Stomach (tissue), 8 donors: ENCODE measurements at regions not wholly inside any gene's neighbourhood (a gene's known extent, or its start where the extent isn't known, plus 50 kb on each side); places are given as distances from the start of the nearest gene placed in this dataset.

Source experiments
- DNase-seq, 2 donors: peaks; one replicate each; pipeline versions ENCODE4 v3.0.0 to v3.0.0-alpha.2; 2013 to 2019
- H3K27ac ChIP-seq, 5 donors: fragments of 200-600 bp in 4 of 5; sonication (generic) in 4 of 5; one replicate each; pipeline ENCODE4 v1.5.1; 2013 to 2019; ENCODE audit warnings: mild to moderate bottlenecking in 1 of 5, moderate library complexity in 1 of 5
- H3K27me3 ChIP-seq, 3 donors: fragments of 200-600 bp; sonication (generic); one replicate each; pipeline ENCODE4 v1.5.1; 2017 to 2019; ENCODE audit warnings: mixed run types in 1 of 3
- H3K36me3 ChIP-seq, 4 donors: fragments of 200-600 bp; sonication (generic); 1 replicate in 3 of 4; 2 replicates in 1 of 4; pipeline ENCODE4 v1.5.1; 2016 to 2019
- H3K4me1 ChIP-seq, 4 donors: fragments of 200-600 bp; sonication (generic); one replicate each; pipeline ENCODE4 v1.5.1; 2016 to 2019
- H3K4me3 ChIP-seq, 4 donors: fragments of 200-600 bp; sonication (generic) in 3 of 4; one replicate each; pipeline ENCODE4 v1.5.1; 2016 to 2019; ENCODE audit warnings: mild to moderate bottlenecking in 1 of 4
- H3K9me3 ChIP-seq, 4 donors: fragments of 200-600 bp; sonication (generic); one replicate each; pipeline ENCODE4 v1.5.1; 2016 to 2019
- CTCF ChIP-seq, 7 experiments: fragments of 450-650 bp in 4 of 7; fragments of 200-600 bp in 3 of 7; sonication (generic) in 3 of 7; IDR thresholded peaks; one replicate each; pipeline ENCODE4 v1.5.1; 2016 to 2019; ENCODE audit warnings: antibody characterized with exemption in 7 of 7, control low read depth in 2 of 7, mild to moderate bottlenecking in 1 of 7
- EP300 ChIP-seq: sonication (generic); formaldehyde crosslinking; IDR thresholded peaks from one replicate; pipeline ENCODE4 v1.6.1; 2017; ENCODE audit warnings: antibody characterized with exemption
- POLR2A ChIP-seq, 4 donors: fragments of 450-650 bp; IDR thresholded peaks; one replicate each; pipeline ENCODE4 v1.6.1; 2016; ENCODE audit warnings: antibody characterized with exemption in 4 of 4, control low read depth in 2 of 4, mild to moderate bottlenecking in 1 of 4, moderate library complexity in 1 of 4
- POLR2AphosphoS5 ChIP-seq, 3 donors: sonication (generic); formaldehyde crosslinking; IDR thresholded peaks; one replicate each; pipeline ENCODE4 v1.6.1; 2016; ENCODE audit warnings: antibody characterized with exemption in 3 of 3
- WGBS, 5 donors: extraction: QIAGEN DNeasy Blood & Tissue Kit in 3 of 5; methylation state at CpG; one replicate each; pipeline versions ENCODE4 v1.1.5 to v1.1.7; 2013 to 2018; 5-methylcytosine and 5-hydroxymethylcytosine counted together
- intact Hi-C: fragments of 100-400 bp; cut with DNase I; formaldehyde crosslinking; loops from one replicate; pipeline ENCODE4 v1.15.1; 2023; ENCODE audit warnings: low total_unique reads
- donor health status: healthy with polysubstance abuse.
- donor health status: Bipolar disorder and iron deficiency.
- donor health status: healthy.

GRCh38 chr1:22286491-22286890 lies 143.6 kb upstream of the WNT4 start:
- no peak for TF ChIP-seq EP300
- no peak for TF ChIP-seq POLR2AphosphoS5 (IDR thresholded peaks at IDR 0.05)
- TF ChIP-seq CTCF (IDR thresholded peaks at IDR 0.05), result no peak
- TF ChIP-seq POLR2A (IDR thresholded peaks at IDR 0.05), result no peak
- WGBS, 5 donors, result 69 to 86% (median 81%) methylated on average over 1 to 2 of the region's 2 CpGs
- DNase-seq, result peak in 1 of 2 donors; percentile 22
- intact Hi-C loops, result no loop called here
- H3K4me1 ChIP-seq, result no peaks in the 10 kb centered on the region
- H3K9me3 ChIP-seq, result no peaks in the 10 kb centered on the region
- peaks cover 0 to 30% (median 0%) of the 10 kb centered on the region in 3 donors for H3K27me3 ChIP-seq
- H3K27ac ChIP-seq, result no peak overlapping the region
- no peak overlapping the region for H3K4me3 ChIP-seq
- no peaks in the 10 kb centered on the region for H3K36me3 ChIP-seq

- TF ChIP-seq CTCF (IDR thresholded peaks at IDR 0.05), result no peak
- TF ChIP-seq EP300, result no peak
- TF ChIP-seq POLR2AphosphoS5 (IDR thresholded peaks at IDR 0.05), result no peak
- no peak for TF ChIP-seq POLR2A (IDR thresholded peaks at IDR 0.05)
- H3K4me3 ChIP-seq, result no peak overlapping the region
- H3K9me3 ChIP-seq, result no peaks in the 10 kb centered on the region
- no peaks in the 10 kb centered on the region for H3K36me3 ChIP-seq
- intact Hi-C loops, result no loop called here
- DNase-seq, result peak in 1 of 2 donors; percentile 4
- no peak overlapping the region for H3K27ac ChIP-seq
- H3K4me1 ChIP-seq, result no peaks in the 10 kb centered on the region
- 78 to 96% (median 89%) methylated on average over 3 of the region's 3 CpGs for WGBS, 5 donors
- H3K27me3 ChIP-seq, result peaks cover 0 to 30% (median 0%) of the 10 kb centered on the region in 3 donors
Measured at GRCh38 chr1:22287273-22287672, 144.4 kb upstream of the WNT4 start.

- DNase-seq, result peak in 1 of 2 donors; percentile 7
- no peaks in the 10 kb centered on the region for H3K4me1 ChIP-seq
- intact Hi-C loops, result no loop called here
- no peaks in the 10 kb centered on the region for H3K9me3 ChIP-seq
- no peak overlapping the region for H3K4me3 ChIP-seq
- H3K36me3 ChIP-seq, result no peaks in the 10 kb centered on the region
- TF ChIP-seq POLR2AphosphoS5 (IDR thresholded peaks at IDR 0.05) (no peak), POLR2A (IDR thresholded peaks at IDR 0.05) (no peak), EP300 (no peak), CTCF (IDR thresholded peaks at IDR 0.05) (no peak)
- peaks cover 0 to 32% (median 0%) of the 10 kb centered on the region in 3 donors for H3K27me3 ChIP-seq
- no peak overlapping the region for H3K27ac ChIP-seq
- 52 to 62% (median 56%) methylated on average over 15 of the region's 15 CpGs for WGBS, 5 donors
Measured at GRCh38 chr1:22287946-22288520, 145.1 kb upstream of the WNT4 start.

- no peaks in the 10 kb centered on the region for H3K36me3 ChIP-seq
- no peaks in the 10 kb centered on the region for H3K9me3 ChIP-seq
- peaks cover 0 to 38% (median 0%) of the 10 kb centered on the region in 3 donors for H3K27me3 ChIP-seq
- H3K4me1 ChIP-seq, result no peaks in the 10 kb centered on the region
- WGBS, 5 donors, result 70 to 86% (median 79%) methylated on average over 4 of the region's 4 CpGs
- H3K27ac ChIP-seq, result no peak overlapping the region
- TF ChIP-seq EP300, result no peak
- no peak for TF ChIP-seq POLR2A (IDR thresholded peaks at IDR 0.05)
- intact Hi-C loops, result no loop called here
- no peak overlapping the region for H3K4me3 ChIP-seq
- DNase-seq, result peak in 1 of 2 donors; percentile 14
Measured at GRCh38 chr1:22288593-22289241, 145.8 kb upstream of the WNT4 start.
